ENCODE measurements at regions not wholly inside any gene's neighbourhood (a gene's known extent, or its start where the extent isn't known, plus 50 kb on each side); places are given as distances from the start of the nearest gene placed in this dataset.
"Not testable (repeated sequence)": the region's sequence is repeated elsewhere in the genome, so short reads cannot be mapped to it uniquely, and the experiment has no call there.

DNA sequence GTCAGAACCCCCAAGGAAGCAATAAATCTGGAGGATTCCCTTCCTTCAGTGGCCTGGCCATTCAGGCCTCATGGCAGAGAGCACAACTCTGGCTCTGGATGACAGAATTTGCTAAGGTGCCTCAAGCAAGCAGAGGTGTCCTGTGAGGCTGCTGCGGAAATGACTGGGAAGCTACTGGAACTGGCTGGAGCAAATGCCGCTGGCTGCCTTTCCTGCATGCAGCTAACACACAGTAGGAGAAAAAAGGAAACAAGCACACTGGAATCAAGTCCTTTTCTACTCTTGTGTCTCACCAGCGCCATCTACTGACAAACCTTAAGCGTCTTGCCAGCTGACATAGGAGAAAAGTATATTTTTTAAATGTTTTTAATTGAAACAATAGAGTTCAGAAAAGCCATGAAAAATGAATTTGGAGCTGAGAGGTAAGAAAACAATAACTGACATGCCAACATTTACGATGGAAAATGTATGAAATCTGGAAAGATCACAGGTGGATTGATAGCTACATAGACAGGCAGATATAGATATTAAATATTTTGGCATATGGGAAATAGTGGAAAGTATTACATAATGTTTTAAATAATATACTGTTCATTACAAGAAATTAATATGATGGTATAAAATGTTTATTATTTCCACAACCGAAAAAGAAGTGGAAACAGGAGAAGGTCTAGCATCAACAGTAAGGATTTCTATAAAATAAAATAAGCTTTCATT lies 951.6 kb downstream of the ANKRD7 start:
- DNase-seq, result peak; percentile 8

DNA sequence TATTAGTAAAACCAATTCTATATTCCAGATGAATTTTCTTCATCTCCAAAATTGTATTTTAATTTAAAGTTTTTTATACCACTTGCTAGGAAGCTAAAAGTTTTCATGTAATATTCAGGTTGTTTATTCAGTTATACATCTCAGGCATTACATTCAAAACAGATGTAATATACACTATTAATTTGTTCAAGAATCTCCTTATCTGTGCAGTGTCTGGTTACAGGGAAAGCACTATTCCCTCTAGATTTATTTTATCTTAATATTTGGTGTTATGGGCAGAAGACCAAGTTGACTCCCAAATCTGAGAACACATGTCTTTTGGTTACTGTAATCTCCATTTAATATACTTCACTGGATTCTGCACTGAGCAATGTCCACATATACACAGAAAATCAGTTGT lies 953.4 kb downstream of the ANKRD7 start:
- DNase-seq, result no peak

- DNase-seq, result no peak
Observed at GRCh38 chr7:119184124-119184788, 959.8 kb downstream of the ANKRD7 start.

DNA sequence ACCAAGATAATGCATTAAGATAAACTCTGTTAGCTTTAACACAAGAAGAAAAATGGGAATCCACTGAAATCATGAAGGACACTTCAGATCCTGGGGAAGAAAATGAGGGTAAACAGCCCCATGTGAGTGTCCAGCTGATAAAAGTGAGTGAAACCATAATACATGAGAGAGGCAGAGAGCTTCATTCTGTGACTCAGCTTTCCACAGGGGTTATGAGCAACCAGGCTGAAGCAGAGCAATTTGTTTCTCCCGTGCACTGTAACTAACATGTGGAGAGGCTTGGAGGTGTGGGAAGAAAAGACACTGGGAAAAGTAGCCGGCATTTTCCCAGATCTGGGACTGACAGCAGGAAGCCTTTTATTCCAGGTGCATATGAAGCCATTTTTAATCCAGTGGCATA lies 971.7 kb downstream of the ANKRD7 start:
- no peak for DNase-seq

GRCh38 chr7:119197172-119197876 lies 972.8 kb downstream of the ANKRD7 start:
- no peak for DNase-seq

DNA sequence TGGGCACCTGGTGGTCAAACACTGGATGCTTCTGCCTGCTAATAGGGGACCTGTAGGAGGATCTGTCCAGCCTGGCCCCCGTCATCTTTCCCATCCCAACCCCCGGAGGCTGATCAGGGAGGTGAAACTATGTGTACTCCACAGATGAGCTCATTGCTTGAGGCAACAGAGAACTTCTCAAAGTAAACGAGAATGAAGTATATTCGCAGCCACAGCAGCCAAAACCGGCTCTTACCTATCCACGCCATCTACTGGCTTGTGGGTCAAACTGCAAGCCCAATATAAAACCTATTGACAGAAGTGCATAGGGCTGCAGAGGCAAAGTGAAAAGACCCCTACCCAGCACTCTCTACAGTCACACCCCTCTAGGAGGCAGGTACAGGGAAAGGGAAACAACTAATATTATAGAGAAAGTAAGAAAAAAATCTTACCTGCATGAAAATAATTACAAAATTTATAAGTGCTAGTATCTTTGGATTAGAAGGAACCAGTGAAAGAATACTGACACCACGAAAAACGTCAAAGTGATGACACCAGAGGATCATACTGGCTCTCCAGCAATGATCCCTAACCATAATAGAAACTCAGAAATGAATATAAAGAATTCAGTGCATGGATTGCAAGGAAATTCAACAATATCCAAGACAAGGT lies 973.5 kb downstream of the ANKRD7 start:
- DNase-seq, result peak; percentile 6

GRCh38 chr7:119219663-119220062 lies 995.2 kb downstream of the ANKRD7 start:
- DNase-seq, result no peak

DNA sequence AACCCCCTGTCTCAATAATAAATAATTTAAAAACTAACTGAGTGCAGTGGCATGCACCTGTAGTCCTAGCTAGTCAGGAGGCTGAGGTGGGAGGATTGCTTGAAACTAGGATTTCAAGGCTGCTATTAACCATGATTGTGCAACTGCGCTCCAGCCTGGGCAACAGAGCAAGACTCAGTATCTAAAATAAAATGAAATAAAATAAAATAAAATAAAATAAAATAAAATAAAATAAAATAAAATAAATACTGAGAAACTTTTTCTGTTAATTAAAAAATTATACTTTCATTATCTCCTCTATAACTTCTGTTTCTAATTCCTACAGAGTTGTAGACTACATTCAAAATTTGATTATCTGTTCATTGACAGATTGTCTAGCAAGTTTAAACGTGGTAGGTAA lies 999.4 kb downstream of the ANKRD7 start:
- DNase-seq, result no peak

DNA sequence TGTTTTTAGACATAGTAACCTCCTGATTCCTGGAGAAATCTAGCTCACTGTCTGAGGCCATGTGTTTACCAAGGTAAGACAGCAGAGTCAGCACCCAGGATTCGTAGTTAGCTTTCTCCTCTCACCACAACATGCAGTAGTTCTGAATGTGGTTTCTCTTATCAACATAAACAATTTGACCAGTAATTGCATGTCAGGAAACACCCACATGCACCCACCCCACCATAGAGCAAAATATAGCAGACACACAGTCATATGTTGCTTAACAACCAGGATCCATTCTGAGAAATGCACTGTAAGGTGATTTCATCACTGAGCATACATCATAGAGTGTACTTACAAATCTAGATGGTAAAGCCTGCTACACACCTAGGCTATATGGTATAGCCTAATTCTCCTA lies 1004.0 kb downstream of the ANKRD7 start:
- no peak for DNase-seq

GRCh38 chr7:119232091-119232490 lies 1007.6 kb downstream of the ANKRD7 start:
- no peak for DNase-seq

- DNase-seq, result no peak
Observed at GRCh38 chr7:119233015-119233414, 1008.5 kb downstream of the ANKRD7 start.

- no peak for DNase-seq
Observed at GRCh38 chr7:119252962-119253361, 1020.0 kb upstream of the KCND2 start.

GRCh38 chr7:119254742-119255141 lies 1018.2 kb upstream of the KCND2 start:
- no peak for DNase-seq

- DNase-seq, result no peak
Observed at GRCh38 chr7:119256001-119256400, 1017.0 kb upstream of the KCND2 start.

GRCh38 chr7:119256446-119257131 lies 1016.4 kb upstream of the KCND2 start:
- no peak for DNase-seq

DNA sequence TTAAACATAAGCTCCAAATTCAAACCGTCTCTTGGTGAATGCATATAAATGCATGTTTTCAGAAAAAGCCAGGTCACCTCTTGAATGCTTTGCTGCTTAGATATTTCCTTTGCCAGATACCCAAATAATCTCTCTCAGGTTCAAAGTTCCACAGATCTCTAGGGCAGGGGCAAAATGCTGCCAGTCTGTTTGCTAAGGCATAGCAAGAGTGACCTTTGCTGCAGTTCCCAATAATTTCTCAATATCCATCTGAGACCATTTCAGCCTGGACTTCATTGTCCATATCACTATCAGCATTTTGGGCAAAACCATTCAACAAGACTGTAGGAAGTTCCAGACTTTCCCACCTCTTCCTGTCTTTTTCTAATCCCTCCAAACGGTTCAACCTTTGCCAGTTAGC lies 1006.2 kb upstream of the KCND2 start:
- not testable (repeated sequence) for DNase-seq

DNA sequence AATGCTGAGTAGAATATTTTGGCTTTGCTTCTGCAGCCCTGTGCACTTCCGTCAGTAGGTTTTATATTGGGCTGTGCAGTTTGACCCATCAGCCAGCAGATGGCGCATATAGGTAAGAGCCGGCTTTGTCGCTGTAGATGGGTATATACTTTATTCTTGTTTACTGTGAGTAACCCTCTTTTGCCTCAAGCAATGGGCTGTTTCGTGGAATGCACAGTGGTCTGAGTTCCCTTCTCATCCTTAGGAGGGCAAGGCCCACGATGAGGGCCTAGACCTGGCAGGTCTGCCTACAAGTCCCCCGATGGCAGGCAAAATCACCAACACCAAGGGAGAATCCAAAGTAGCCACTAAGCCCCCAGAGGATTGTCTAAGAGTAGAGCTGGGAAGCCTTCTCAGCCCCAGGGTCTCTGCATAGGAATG lies 1002.9 kb upstream of the KCND2 start:
- DNase-seq, result peak; percentile 15

DNA sequence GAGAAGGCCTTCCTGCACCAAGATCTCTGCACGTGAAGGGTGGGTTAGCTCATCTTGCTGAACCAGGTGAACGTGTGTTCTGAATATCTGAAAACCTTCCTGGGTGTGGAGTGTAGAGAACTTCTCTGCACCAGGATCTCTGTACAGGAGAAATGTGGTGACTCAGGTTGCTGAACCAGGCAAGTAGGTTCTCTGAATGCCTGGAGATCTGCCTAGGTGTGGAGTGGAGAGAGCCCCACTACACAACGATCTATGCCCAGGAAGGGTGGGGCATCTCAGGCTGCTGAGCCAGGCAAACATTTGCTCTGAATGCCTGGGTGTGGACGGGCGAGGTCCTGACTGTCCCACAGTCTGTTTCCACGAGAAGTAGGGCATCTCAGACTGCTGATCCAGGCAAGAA lies 1002.3 kb upstream of the KCND2 start:
- no peak for DNase-seq

GRCh38 chr7:119271147-119271779 lies 1001.7 kb upstream of the KCND2 start:
- DNase-seq, result no peak

GRCh38 chr7:119281181-119281846 lies 991.7 kb upstream of the KCND2 start:
- DNase-seq, result no peak

- DNase-seq, result no peak
Observed at GRCh38 chr7:119283353-119283752, 989.6 kb upstream of the KCND2 start.

DNA sequence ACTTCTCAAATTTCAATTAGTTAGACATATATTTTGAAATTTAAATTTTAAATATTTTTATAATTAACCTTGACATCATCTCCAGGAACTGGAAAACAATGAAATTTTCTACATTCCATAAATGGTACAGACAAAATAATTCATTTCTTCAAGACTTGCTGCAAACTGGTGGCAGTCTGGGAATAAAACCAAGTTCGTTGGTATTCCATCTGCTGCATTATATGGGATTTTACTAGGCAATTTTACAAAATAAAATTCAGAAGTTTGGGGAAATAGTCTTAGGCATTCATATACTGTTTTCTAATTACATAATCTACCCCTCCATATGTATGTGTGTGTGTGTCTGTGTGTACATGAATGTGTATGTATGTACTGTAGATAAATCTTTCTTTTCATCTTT lies 984.6 kb upstream of the KCND2 start:
- DNase-seq, result no peak
